Osteoblast (primary cell): ENCODE measurements at regions not wholly inside any gene's neighbourhood (a gene's known extent, or its start where the extent isn't known, plus 50 kb on each side); places are given as distances from the start of the nearest gene placed in this dataset.

Experiments used
- DNase-seq: peaks from one replicate; pipeline ENCODE4 v3.0.0; 2011; ENCODE audit warnings: low spot score, mixed read lengths; ENCODE audit not compliant: insufficient read length; ENCODE audit errors: missing footprints
- H2AFZ ChIP-seq: 2 replicates; pipeline ENCODE4 v1.6.0; 2011; ENCODE audit warnings: mild to moderate bottlenecking, low read length
- H3K27ac ChIP-seq: 2 replicates; pipeline ENCODE4 v1.5.1; 2011; ENCODE audit warnings: mild to moderate bottlenecking, low read depth, low read length, moderate library complexity
- H3K27me3 ChIP-seq: 2 replicates; pipeline ENCODE4 v1.6.0; 2012; ENCODE audit warnings: mild to moderate bottlenecking, control low read depth, inconsistent platforms, low read length, moderate library complexity; ENCODE audit not compliant: insufficient read depth
- H3K36me3 ChIP-seq: 2 replicates; pipeline ENCODE4 v1.5.1; 2011; ENCODE audit warnings: mild to moderate bottlenecking, low read length, control low read depth, moderate library complexity; ENCODE audit not compliant: insufficient read depth
- H3K4me1 ChIP-seq: 2 replicates; pipeline ENCODE4 v1.5.1; 2011; ENCODE audit warnings: mild to moderate bottlenecking, low read length, control low read depth, moderate library complexity; ENCODE audit not compliant: insufficient read depth
- H3K4me2 ChIP-seq: 2 replicates; pipeline ENCODE4 v1.6.0; 2011; ENCODE audit warnings: mild to moderate bottlenecking, low read length; ENCODE audit not compliant: insufficient read depth
- H3K4me3 ChIP-seq: fragments of 200-600 bp; sonication (generic); 3 replicates; pipeline ENCODE4 v1.5.1; 2012; ENCODE audit warnings: mild to moderate bottlenecking, low read length, inconsistent platforms; ENCODE audit not compliant: insufficient read depth
- H3K79me2 ChIP-seq: 2 replicates; pipeline ENCODE4 v1.6.0; 2012; ENCODE audit warnings: mild to moderate bottlenecking, low read length, control low read depth, inconsistent platforms; ENCODE audit not compliant: insufficient read depth
- H3K9me3 ChIP-seq: 2 replicates; pipeline ENCODE4 v1.5.1; 2011; ENCODE audit warnings: low read depth, low read length, control low read depth
- H4K20me1 ChIP-seq: 2 replicates; pipeline ENCODE4 v1.6.0; 2012; ENCODE audit warnings: mild to moderate bottlenecking, low read length, control low read depth; ENCODE audit not compliant: insufficient read depth
- TF ChIP-seq, protein P1 (sequence below): IDR thresholded peaks from 2 replicates; pipeline ENCODE4 v1.5.1; 2011; ENCODE audit warnings: mild to moderate bottlenecking, low read depth, low read length, moderate library complexity; ENCODE audit errors: extremely low read depth

DNA sequence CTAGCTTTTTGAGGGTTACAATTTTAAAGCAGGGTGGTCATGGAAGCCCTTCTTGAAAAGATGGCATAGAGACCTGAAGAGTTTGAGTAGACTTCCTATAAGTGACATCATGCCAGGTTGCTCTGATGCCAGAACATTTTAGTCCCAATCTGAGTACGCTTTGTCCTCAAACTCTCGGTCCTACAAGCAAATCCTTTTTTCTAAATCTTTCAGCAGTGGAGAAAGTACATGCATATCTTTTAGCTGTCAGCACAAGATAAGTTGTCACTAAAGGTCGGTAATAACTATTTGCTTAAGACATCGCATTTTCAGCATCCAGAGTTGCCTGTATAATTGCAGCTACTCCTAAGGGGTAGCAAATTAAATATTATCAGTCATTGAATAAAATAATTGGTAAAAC, 140.4 kb downstream of the ATP6V1G3 start:
- Histone ChIP-seq H3K36me3 (no peaks in the 10 kb centered on the region), H3K27me3 (no peaks in the 10 kb centered on the region), H2AFZ (peak overlapping the region; percentile 4), H3K9me3 (no peaks in the 10 kb centered on the region), H3K79me2 (no peaks in the 10 kb centered on the region), H3K4me2 (no peak overlapping the region), H3K4me1 (no peaks in the 10 kb centered on the region), H3K4me3 (no peak overlapping the region), H3K27ac (no peak overlapping the region), H4K20me1 (no peaks in the 10 kb centered on the region)
- TF ChIP-seq, protein P1, sequence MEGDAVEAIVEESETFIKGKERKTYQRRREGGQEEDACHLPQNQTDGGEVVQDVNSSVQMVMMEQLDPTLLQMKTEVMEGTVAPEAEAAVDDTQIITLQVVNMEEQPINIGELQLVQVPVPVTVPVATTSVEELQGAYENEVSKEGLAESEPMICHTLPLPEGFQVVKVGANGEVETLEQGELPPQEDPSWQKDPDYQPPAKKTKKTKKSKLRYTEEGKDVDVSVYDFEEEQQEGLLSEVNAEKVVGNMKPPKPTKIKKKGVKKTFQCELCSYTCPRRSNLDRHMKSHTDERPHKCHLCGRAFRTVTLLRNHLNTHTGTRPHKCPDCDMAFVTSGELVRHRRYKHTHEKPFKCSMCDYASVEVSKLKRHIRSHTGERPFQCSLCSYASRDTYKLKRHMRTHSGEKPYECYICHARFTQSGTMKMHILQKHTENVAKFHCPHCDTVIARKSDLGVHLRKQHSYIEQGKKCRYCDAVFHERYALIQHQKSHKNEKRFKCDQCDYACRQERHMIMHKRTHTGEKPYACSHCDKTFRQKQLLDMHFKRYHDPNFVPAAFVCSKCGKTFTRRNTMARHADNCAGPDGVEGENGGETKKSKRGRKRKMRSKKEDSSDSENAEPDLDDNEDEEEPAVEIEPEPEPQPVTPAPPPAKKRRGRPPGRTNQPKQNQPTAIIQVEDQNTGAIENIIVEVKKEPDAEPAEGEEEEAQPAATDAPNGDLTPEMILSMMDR = no peak
- no peak for DNase-seq

DNA sequence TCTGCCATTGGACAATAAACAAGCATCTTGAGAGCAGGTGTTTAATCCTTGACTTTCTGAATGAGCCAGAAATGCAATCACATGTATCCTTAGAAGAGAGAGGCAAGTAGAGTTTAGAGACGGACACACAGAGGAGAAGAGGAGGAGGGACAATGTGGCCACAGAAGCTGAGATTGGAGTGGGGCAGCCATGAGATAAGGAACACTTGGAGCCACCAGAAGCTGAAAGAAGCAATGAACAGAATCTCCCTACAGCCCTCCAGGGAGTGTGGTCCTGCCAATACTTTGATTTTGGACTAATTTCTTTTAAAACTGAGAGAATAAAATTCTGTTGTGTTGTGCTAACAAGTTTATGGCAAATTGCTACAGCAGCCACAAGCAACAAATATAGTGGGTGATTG, 141.0 kb downstream of the ATP6V1G3 start:
- H3K4me3 ChIP-seq = no peak overlapping the region
- H3K79me2 ChIP-seq = no peaks in the 10 kb centered on the region
- no peak overlapping the region for H2AFZ ChIP-seq
- TF ChIP-seq, protein P1 = no peak
- no peak for DNase-seq
- H3K36me3 ChIP-seq = no peaks in the 10 kb centered on the region
- no peaks in the 10 kb centered on the region for H3K9me3 ChIP-seq
- H3K4me1 ChIP-seq = no peaks in the 10 kb centered on the region
- H3K27me3 ChIP-seq = no peaks in the 10 kb centered on the region
- no peak overlapping the region for H3K4me2 ChIP-seq
- no peaks in the 10 kb centered on the region for H4K20me1 ChIP-seq
- H3K27ac ChIP-seq = no peak overlapping the region

DNA sequence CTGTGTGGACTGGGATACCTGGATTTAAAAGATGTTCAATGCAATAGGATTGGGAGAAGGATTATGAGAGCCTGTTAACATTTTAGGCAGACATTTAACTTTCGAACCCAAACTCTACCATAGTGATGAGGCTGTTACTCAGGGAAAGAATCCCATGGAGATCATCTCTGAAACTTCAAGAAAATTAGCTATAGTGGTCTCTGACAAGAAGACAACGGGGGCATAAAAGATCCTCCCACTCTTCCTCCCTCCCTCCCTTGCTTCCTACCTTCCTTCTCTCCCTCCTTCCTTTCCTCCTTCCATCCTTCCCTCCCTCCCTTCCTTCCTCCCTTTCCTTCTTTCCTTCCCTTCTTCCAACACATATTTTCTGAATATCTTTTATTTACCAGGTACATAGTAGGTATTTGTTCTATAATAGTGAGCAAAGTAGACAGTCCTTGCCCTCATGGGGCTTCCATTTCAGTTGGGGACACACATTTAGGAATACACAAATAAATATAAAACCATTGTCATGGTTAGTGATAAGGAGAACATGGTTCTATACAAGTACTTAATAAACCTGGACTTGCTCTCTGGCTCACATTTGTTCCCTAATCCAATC, 143.2 kb downstream of the ATP6V1G3 start:
- Histone ChIP-seq H3K4me1 (no peaks in the 10 kb centered on the region), H2AFZ (no peak overlapping the region), H3K27ac (no peak overlapping the region), H3K79me2 (no peaks in the 10 kb centered on the region), H3K36me3 (no peaks in the 10 kb centered on the region), H3K4me2 (no peak overlapping the region), H3K9me3 (no peaks in the 10 kb centered on the region), H3K27me3 (no peaks in the 10 kb centered on the region), H4K20me1 (no peaks in the 10 kb centered on the region), H3K4me3 (no peak overlapping the region)
- DNase-seq = no peak
- TF ChIP-seq, protein P1 = no peak

DNA sequence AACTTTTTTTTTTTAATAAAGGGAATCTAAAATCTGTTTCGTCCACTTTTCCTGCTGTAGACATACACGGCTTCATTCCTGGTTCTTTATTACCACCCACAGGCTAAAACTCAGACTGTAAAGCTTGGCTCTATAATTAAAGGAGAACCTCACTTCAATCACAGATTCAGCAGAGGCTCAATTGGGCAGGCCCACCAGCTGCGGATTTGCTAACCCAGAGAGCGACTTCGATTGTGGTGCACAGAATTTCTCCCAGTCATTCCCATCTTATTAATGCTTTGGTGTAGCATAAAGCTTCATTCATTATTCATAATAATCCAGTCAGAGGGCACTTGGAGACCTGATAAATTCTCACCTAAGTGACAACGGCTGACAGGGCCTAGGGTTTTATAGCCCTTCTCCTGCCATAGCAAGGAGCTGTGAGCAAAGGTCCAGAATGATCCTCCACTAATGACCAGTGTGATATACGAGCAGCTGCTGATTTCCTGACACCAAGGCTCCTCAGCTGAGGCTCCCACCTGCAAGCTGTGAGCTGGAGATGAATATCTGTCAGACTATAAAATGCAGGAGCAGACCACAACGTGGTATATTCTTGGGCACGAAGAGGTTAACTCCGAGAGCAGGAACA, 149.0 kb downstream of the ATP6V1G3 start:
- Histone ChIP-seq H3K27me3 (no peaks in the 10 kb centered on the region), H3K4me2 (no peak overlapping the region), H3K9me3 (no peaks in the 10 kb centered on the region), H3K27ac (no peak overlapping the region), H3K79me2 (no peaks in the 10 kb centered on the region), H2AFZ (no peak overlapping the region), H3K4me3 (no peak overlapping the region), H3K36me3 (no peaks in the 10 kb centered on the region), H3K4me1 (no peaks in the 10 kb centered on the region), H4K20me1 (no peaks in the 10 kb centered on the region)
- TF ChIP-seq, protein P1 = no peak
- DNase-seq = no peak
